HepG2 (cell line): ENCODE measurements at regions not wholly inside any gene's neighbourhood (a gene's known extent, or its start where the extent isn't known, plus 50 kb on each side); places are given as distances from the start of the nearest gene placed in this dataset.

Experiments used
- ARID5B ChIP-seq: IDR thresholded peaks from 2 replicates; pipeline ENCODE4 v1.4.0; 2020; ENCODE audit warnings: mild to moderate bottlenecking, missing genetic modification reagents
- CAMTA2 ChIP-seq: sonication (generic); formaldehyde crosslinking; IDR thresholded peaks from 2 replicates; pipeline ENCODE4 v1.4.0; 2020; ENCODE audit warnings: mild to moderate bottlenecking, missing genetic modification reagents, borderline replicate concordance
- KLF16 ChIP-seq, 2 experiments: sonication (generic) in 1 of 2; formaldehyde crosslinking in 1 of 2; IDR thresholded peaks; 2 replicates each; pipeline versions ENCODE4 v1.6.1 to v1.8.0; 2016 to 2023; ENCODE audit warnings: missing genetic modification reagents in 2 of 2, missing compliant biosample characterization in 1 of 2
- NCOA2 ChIP-seq: sonication (generic); formaldehyde crosslinking; IDR thresholded peaks from 2 replicates; pipeline ENCODE4 v1.8.0; 2022; ENCODE audit warnings: inconsistent platforms
- NR2F6 ChIP-seq, 2 experiments: IDR thresholded peaks; 2 replicates each; pipeline ENCODE4 v1.6.1; 2016; ENCODE audit warnings: antibody characterized with exemption in 1 of 2, mild to moderate bottlenecking in 1 of 2
- RFX3 ChIP-seq: IDR thresholded peaks from 2 replicates; pipeline ENCODE4 v1.6.1; 2016; ENCODE audit warnings: missing biosample characterization, missing genetic modification reagents
- SRY ChIP-seq: sonication (generic); formaldehyde crosslinking; IDR thresholded peaks from 2 replicates; pipeline ENCODE4 v1.8.0; 2022; ENCODE audit warnings: mild to moderate bottlenecking, missing genetic modification reagents
- ZNF234 ChIP-seq: sonication (generic); formaldehyde crosslinking; conservative IDR thresholded peaks from 2 replicates; pipeline ENCODE4 v1.5.1; 2020; ENCODE audit warnings: mild to moderate bottlenecking, missing genetic modification reagents
- ZNF326 ChIP-seq: sonication (generic); formaldehyde crosslinking; IDR thresholded peaks from 2 replicates; pipeline ENCODE4 v1.4.0; 2020; ENCODE audit warnings: missing genetic modification reagents, borderline replicate concordance
- ZNF335 ChIP-seq: sonication (generic); formaldehyde crosslinking; IDR thresholded peaks from 2 replicates; pipeline ENCODE4 v1.4.0; 2020; ENCODE audit warnings: missing genetic modification reagents
- ZNF468 ChIP-seq: sonication (generic); formaldehyde crosslinking; IDR thresholded peaks from 2 replicates; pipeline ENCODE4 v1.8.0; 2022; ENCODE audit warnings: mild to moderate bottlenecking, moderate library complexity, missing genetic modification reagents
- ZNF484 ChIP-seq: sonication (generic); formaldehyde crosslinking; IDR thresholded peaks from 2 replicates; pipeline ENCODE4 v1.5.1; 2020; ENCODE audit warnings: mild to moderate bottlenecking, low read depth, missing genetic modification reagents, borderline replicate concordance
- ZSCAN9 ChIP-seq: IDR thresholded peaks from 2 replicates; pipeline ENCODE4 v1.6.1; 2016; ENCODE audit warnings: borderline replicate concordance

GRCh38 chr5:104431981-104432380, 869.4 kb upstream of the NUDT12 start (continued):
- TF ChIP-seq ARID5B (CRISPR knock-in tag) (no peak), ZNF326 (no peak), ZSCAN9 (CRISPR knock-in tag) (no peak), KLF16 (CRISPR knock-in tag; IDR thresholded peaks at IDR 0.05) (no peak), NR2F6 (IDR thresholded peaks at IDR 0.05) (no peak), NR2F6 (CRISPR knock-in tag; IDR thresholded peaks at IDR 0.05) (no peak), ZNF234 (CRISPR knock-in tag) (no peak), ZNF484 (CRISPR knock-in tag) (no peak), ZNF468 (no peak), CAMTA2 (CRISPR knock-in tag) (no peak), SRY (CRISPR knock-in tag) (no peak), ZNF335 (CRISPR knock-in tag) (no peak), RFX3 (no peak), NCOA2 (CRISPR knock-in tag) (no peak)
